GM19193 (cell line): ENCODE measurements at regions not wholly inside any gene's neighbourhood (a gene's known extent, or its start where the extent isn't known, plus 50 kb on each side); places are given as distances from the start of the nearest gene placed in this dataset.

Experiments
- POLR2A ChIP-seq: IDR thresholded peaks from 4 replicates; pipeline ENCODE4 v1.6.1; 2011; ENCODE audit not compliant: insufficient read depth, insufficient read length; ENCODE audit errors: extremely low read depth

DNA sequence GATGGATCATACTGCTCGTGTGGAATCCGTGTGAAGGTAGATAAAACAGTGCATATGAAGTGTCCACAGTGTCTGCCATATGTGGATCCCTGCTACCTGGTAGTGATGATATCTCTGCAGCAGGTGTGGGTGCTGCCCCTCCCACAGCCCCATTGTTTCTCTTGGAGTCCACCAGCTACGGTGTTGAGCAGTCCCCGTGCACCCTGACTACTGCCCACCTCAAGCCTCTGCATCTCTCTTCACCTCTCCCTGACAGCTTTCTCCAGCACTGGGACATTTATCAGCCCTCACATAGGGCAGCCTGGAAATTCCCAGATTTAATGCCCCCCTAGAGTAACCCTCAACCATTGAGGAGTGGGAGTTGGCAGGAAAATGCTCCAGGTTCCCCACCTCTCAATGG is 244.7 kb downstream of the IRF8 start:
- no peak for TF ChIP-seq POLR2A

DNA sequence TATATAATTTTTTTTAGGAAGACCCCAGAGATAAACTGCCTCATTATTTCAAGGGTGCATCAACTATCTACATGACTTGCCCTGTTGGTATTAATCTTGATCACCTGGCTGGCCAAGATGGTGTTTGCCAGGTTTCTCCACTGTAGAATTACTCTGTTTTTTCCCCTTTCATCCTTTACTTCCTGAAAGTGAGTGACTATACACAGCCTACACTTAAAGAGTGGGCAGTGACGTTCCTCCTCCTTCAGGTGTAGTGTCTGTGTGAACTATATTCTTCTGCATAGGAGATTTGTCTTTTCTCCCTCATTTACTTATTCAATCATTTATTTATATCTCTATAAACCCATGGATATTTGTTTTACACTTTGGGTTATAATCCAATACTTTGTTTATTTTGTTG is 246.7 kb downstream of the IRF8 start:
- no peak for TF ChIP-seq POLR2A

DNA sequence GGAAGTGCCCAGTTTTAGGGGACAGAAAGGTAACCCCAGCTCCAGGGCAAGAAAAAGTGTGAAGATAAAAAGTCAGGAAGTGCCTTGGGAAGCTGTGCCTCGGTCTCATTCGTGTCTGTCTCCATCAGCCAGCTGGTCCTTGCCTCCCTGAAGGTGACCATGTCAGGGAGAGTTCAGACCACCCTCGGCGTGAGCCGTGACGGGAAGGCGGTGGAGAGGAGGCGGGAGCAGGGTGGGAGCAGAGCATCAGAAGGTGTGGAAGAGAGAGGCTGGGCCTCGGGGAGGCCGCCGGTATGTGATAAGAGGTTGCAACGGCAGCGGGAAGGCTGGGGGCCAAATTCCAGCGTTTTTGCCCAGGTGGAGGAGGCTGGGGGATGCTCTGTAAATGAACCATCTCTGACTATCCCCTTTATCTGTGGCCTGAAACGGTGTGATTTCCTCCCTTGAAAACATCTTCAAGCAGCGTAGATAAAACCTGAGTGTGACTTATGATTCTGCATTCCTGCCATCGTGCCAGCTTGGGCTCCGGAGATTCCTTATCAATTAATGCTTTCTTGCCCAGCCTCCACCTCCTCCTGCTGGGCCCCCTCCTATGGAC is 251.8 kb downstream of the IRF8 start:
- no peak for TF ChIP-seq POLR2A

DNA sequence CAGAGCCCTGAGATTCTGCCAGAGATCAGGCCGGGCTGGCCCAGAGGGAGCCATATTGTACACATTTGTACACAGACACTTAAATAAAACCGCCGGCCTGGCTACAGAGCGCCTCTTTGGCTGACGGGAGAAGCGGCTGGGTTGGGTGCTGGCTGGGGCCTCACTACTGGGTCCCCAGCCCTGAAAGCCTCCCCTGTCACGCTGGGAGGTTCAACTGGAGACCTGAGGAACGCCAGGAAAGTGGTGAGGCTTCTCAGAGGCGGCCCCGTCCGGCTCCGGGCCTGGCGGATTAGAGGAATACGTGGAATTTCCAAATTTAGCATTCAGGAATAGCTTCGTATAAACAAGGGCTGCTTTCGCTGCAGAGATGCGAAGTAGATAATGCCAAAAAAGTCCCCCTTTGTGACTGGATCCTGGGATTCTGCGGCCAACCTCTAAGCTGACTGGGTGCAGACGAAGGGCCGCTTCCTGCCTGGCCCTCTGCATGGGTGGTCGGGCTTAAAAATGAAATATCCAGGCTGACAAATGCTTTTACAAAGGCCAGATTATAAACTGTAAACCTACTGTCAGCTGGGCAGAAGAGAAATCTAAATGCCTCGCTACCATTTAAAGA is 252.4 kb downstream of the IRF8 start:
- no peak for TF ChIP-seq POLR2A

DNA sequence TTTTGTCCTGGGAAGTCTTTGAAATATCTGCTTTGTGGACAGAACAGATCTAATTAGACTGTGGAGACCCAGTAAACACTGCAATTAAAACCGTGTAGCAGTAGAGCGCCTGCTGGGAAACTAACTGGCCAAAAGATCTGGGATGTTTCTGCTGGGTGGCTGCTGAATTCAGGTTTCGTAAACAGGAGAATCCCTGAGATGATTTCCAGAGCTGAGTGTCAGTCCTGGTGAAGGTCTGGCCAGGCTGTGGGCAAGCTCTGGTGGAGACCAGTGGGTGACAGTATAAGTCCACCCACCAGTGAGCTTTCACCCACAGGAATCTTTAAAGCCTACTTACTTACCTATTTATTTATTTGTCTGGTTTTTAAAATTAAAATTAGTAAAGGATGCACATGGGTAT is 257.2 kb downstream of the IRF8 start:
- no peak for TF ChIP-seq POLR2A

DNA sequence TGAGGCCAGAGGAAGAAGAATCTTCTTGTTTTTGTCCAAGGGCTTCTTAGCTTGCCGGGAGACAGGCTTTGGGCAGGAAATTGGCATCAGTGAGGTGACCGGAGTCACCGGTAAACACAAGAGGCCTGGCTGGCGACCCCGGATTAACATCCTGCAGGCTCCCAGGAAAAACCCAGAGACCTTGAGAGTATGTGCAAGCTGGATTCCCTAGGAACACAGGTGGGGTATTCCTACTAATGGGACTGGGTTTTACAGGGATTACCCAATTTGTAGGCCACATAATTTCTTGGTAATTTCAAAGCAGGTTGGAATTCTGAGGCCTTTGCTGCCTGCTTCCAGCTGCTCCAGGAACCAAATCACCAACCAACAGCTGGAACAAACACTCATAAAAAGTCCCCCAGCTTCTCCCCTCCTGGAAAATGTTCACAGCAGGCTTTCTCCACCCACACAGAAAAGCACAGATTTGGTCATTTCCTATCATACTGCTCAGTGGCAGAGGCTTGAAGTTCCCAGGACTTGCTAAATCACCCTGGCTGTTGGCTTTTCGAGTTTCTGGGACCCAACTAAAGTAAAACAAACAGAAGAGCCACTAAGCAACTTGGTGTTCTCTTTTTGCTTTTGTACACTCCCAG is 258.8 kb downstream of the IRF8 start:
- TF ChIP-seq POLR2A, result no peak

GRCh38 chr16:86158688-86159360 is 259.9 kb downstream of the IRF8 start:
- TF ChIP-seq POLR2A, result no peak

DNA sequence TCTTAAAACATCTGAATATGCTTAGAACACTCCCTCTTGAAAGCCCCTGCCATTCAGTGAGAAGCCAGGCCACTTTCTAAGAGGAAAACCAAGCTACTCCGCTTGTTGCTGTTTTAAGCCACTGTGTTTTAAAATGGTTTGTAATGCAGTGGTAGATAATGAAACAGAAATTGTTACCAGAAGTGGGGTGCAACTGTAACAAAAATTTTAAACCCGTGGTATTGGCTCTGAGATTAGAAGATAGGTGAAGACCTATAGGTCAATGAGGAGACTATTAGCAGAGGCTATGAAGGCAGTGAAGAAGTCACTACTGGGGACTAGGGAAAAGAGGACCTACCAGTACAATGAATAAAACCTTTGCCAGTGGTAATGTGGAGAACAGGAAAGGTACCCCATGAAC is 266.5 kb downstream of the IRF8 start:
- no peak for TF ChIP-seq POLR2A

DNA sequence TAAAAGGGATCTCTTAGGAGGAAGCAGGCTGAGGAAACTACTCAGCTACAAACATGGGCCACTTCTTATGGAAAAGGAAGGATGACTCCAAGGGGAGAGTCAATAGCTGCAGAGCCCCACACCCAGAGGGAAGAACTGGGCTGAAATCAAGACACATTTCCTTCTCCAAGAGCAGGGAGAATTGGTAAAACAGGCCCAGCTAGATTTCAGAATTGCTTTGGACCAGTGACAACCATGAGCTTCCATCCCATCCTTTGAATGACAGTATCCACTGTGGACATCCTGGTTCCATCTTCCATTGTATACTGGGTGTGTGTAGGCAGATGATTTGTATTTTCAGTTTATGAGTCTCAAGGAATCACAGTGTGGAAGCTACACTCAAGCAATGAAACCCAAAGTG is 267.5 kb downstream of the IRF8 start:
- no peak for TF ChIP-seq POLR2A

- no peak for TF ChIP-seq POLR2A
Measured at GRCh38 chr16:86167061-86167460, 268.1 kb downstream of the IRF8 start.

GRCh38 chr16:86170720-86171119 is 271.8 kb downstream of the IRF8 start:
- TF ChIP-seq POLR2A, result no peak

- TF ChIP-seq POLR2A, result no peak
Measured at GRCh38 chr16:86171329-86171728, 272.4 kb downstream of the IRF8 start.

GRCh38 chr16:86175816-86176215 is 276.9 kb downstream of the IRF8 start:
- TF ChIP-seq POLR2A, result no peak

DNA sequence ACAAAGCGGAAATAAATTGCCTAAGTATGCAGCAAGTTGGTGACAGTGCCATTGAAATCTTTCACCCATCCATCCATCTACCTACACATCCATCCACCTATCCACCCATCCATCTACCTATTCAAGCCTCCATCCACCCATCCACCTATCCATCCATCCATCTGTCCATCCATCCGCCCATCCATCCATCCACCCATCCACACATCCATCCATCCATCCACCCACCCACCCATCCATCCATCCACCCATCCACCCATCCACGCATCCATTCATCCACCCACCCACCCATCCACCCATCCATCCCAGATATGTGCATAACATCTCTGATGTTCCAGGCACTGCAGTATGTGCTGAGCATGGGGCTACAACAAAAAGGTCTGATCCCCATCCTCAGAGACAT is 277.5 kb downstream of the IRF8 start:
- TF ChIP-seq POLR2A, result no peak

GRCh38 chr16:86180244-86180643 is 281.3 kb downstream of the IRF8 start:
- no peak for TF ChIP-seq POLR2A

- no peak for TF ChIP-seq POLR2A
Measured at GRCh38 chr16:86180780-86181179, 281.8 kb downstream of the IRF8 start.
